GM19467 (cell line): ENCODE measurements at regions not wholly inside any gene's neighbourhood (a gene's known extent, or its start where the extent isn't known, plus 50 kb on each side); places are given as distances from the start of the nearest gene placed in this dataset.

Experiments used
- ATAC-seq: cut with Tn5 transposase; IDR thresholded peaks from one replicate; pipeline ENCODE4 v1.9.1; 2021; ENCODE audit warnings: mild to moderate bottlenecking, moderate library complexity; ENCODE audit not compliant: unreplicated experiment

- ATAC-seq: no peak
Observed at GRCh38 chr22:49036513-49036912, 791.2 kb downstream of the BRD1 start.

GRCh38 chr22:49035818-49036457 lies 791.7 kb downstream of the BRD1 start:
- ATAC-seq: no peak

- ATAC-seq: no peak
Observed at GRCh38 chr22:49034836-49035817, 792.5 kb downstream of the BRD1 start.

GRCh38 chr22:49033616-49034015 lies 794.1 kb downstream of the BRD1 start:
- no peak for ATAC-seq

- ATAC-seq: no peak
Observed at GRCh38 chr22:49032821-49033220, 794.9 kb downstream of the BRD1 start.

GRCh38 chr22:49031746-49032330 lies 795.8 kb downstream of the BRD1 start:
- ATAC-seq: no peak

- ATAC-seq: no peak
Observed at GRCh38 chr22:49028111-49028510, 799.6 kb downstream of the BRD1 start.

- ATAC-seq: no peak
Observed at GRCh38 chr22:49027368-49027670, 800.4 kb downstream of the BRD1 start.

GRCh38 chr22:49026494-49027367 lies 800.9 kb downstream of the BRD1 start:
- ATAC-seq: no peak

- no peak for ATAC-seq
Observed at GRCh38 chr22:49025791-49026493, 801.7 kb downstream of the BRD1 start.

- ATAC-seq: no peak
Observed at GRCh38 chr22:49024775-49025440, 802.8 kb downstream of the BRD1 start.

GRCh38 chr22:49023879-49024774 lies 803.5 kb downstream of the BRD1 start:
- ATAC-seq: no peak

GRCh38 chr22:49023161-49023878 lies 804.4 kb downstream of the BRD1 start:
- no peak for ATAC-seq

GRCh38 chr22:49022816-49023160 lies 804.9 kb downstream of the BRD1 start:
- no peak for ATAC-seq

GRCh38 chr22:49021926-49022815 lies 805.5 kb downstream of the BRD1 start:
- ATAC-seq: no peak

- ATAC-seq: no peak
Observed at GRCh38 chr22:49021131-49021925, 806.3 kb downstream of the BRD1 start.
